Neuronal stem cell (in vitro differentiated cells): ENCODE measurements at regions not wholly inside any gene's neighbourhood (a gene's known extent, or its start where the extent isn't known, plus 50 kb on each side); places are given as distances from the start of the nearest gene placed in this dataset.
"Not testable (repeated sequence)": the region's sequence is repeated elsewhere in the genome, so short reads cannot be mapped to it uniquely, and the experiment has no call there.

Experiments
- DNase-seq: peaks from one replicate; pipeline ENCODE4 v3.0.0-alpha.2; 2013; ENCODE audit warnings: low spot score
- H2AFZ ChIP-seq: one replicate; pipeline ENCODE4 v1.6.1; 2013; ENCODE audit warnings: mild to moderate bottlenecking, low read length, inconsistent platforms
- H2AK5ac ChIP-seq: 2 replicates; pipeline ENCODE4 v1.6.1; 2013; ENCODE audit warnings: low read depth, mild to moderate bottlenecking, inconsistent platforms, low read length, moderate library complexity, mixed read lengths
- H2BK120ac ChIP-seq: 2 replicates; pipeline ENCODE4 v1.6.1; 2013; ENCODE audit warnings: low read depth, mild to moderate bottlenecking, inconsistent platforms, low read length, moderate library complexity, mixed read lengths
- H2BK12ac ChIP-seq: one replicate; pipeline ENCODE4 v1.6.1; 2013; ENCODE audit warnings: low read length, inconsistent platforms
- H2BK15ac ChIP-seq: 2 replicates; pipeline ENCODE4 v1.6.1; 2013; ENCODE audit warnings: mild to moderate bottlenecking, low read length, inconsistent platforms, mixed read lengths
- H2BK5ac ChIP-seq: one replicate; pipeline ENCODE4 v1.6.1; 2013; ENCODE audit warnings: inconsistent platforms, mild to moderate bottlenecking, low read length, moderate library complexity
- H3K14ac ChIP-seq: one replicate; pipeline ENCODE4 v1.6.1; 2013; ENCODE audit warnings: low read length, inconsistent platforms
- H3K18ac ChIP-seq: 2 replicates; pipeline ENCODE4 v1.6.1; 2013; ENCODE audit warnings: low read length, inconsistent platforms
- H3K23ac ChIP-seq: 2 replicates; pipeline ENCODE4 v1.6.1; 2013; ENCODE audit warnings: low read depth, mild to moderate bottlenecking, mixed read lengths, low read length, inconsistent platforms; ENCODE audit not compliant: poor library complexity
- H3K27ac ChIP-seq: replicated peaks from 3 replicates; pipeline ENCODE4 v1.5.1; 2013; ENCODE audit warnings: low read length, inconsistent platforms
- H3K27me3 ChIP-seq, 3 experiments: 2 replicates each; pipeline ENCODE4 v1.6.1; 2013; ENCODE audit warnings: low read length in 3 of 3, mild to moderate bottlenecking in 2 of 3, inconsistent platforms in 1 of 3, low read depth in 1 of 3, mixed read lengths in 1 of 3, moderate library complexity in 1 of 3; ENCODE audit not compliant: control insufficient read depth in 3 of 3, insufficient read depth in 3 of 3
- H3K36me3 ChIP-seq, 2 donors: replicated peaks in 1 of 2; 2 replicates each; pipeline ENCODE4 v1.6.1; 2013; ENCODE audit warnings: low read length in 2 of 2; ENCODE audit not compliant: control insufficient read depth in 2 of 2, insufficient read depth in 2 of 2
- H3K4ac ChIP-seq: 2 replicates; pipeline ENCODE4 v1.6.1; 2013; ENCODE audit warnings: inconsistent platforms, mild to moderate bottlenecking, low read length, moderate library complexity
- H3K4me1 ChIP-seq, 2 donors: 1 replicate in 1 of 2; 2 replicates in 1 of 2; pipeline ENCODE4 v1.6.1; 2013; ENCODE audit warnings: low read length in 2 of 2, low read depth in 1 of 2; ENCODE audit not compliant: control insufficient read depth in 2 of 2, insufficient read depth in 1 of 2
- H3K4me2 ChIP-seq: one replicate; pipeline ENCODE4 v1.6.1; 2013; ENCODE audit warnings: mild to moderate bottlenecking, low read length, inconsistent platforms; ENCODE audit not compliant: insufficient read depth, poor library complexity, severe bottlenecking
- H3K4me3 ChIP-seq, 2 donors: 2 replicates each; pipeline ENCODE4 v1.5.1; 2013; ENCODE audit warnings: low read length in 2 of 2, mild to moderate bottlenecking in 2 of 2, inconsistent platforms in 1 of 2, moderate library complexity in 1 of 2
- H3K79me1 ChIP-seq: one replicate; pipeline ENCODE4 v1.6.1; 2013; ENCODE audit warnings: low read depth, mild to moderate bottlenecking, inconsistent platforms, low read length, moderate library complexity
- H3K9ac ChIP-seq: one replicate; pipeline ENCODE4 v1.6.1; 2013; ENCODE audit warnings: mild to moderate bottlenecking, low read depth, low read length, inconsistent platforms; ENCODE audit not compliant: poor library complexity
- H3K9me3 ChIP-seq, 2 donors: replicated peaks in 1 of 2; 2 replicates each; pipeline versions ENCODE3 to v1.6.1; 2013; ENCODE audit warnings: low read length in 2 of 2, mild to moderate bottlenecking in 2 of 2, inconsistent platforms in 1 of 2, low read depth in 1 of 2, mixed read lengths in 1 of 2, moderate library complexity in 1 of 2; ENCODE audit not compliant: control insufficient read depth in 2 of 2, insufficient read depth in 1 of 2
- H4K8ac ChIP-seq: one replicate; pipeline ENCODE4 v1.6.1; 2013; ENCODE audit warnings: low read depth, mild to moderate bottlenecking, inconsistent platforms, low read length, moderate library complexity
- H4K91ac ChIP-seq: one replicate; pipeline ENCODE4 v1.6.1; 2013; ENCODE audit warnings: low read length, low read depth, mild to moderate bottlenecking, inconsistent platforms; ENCODE audit not compliant: poor library complexity
- WGBS, 2 donors: extraction: QIAGEN DNeasy Blood & Tissue Kit; methylation state at CpG; one replicate each; pipeline ENCODE4 v1.1.7; 2013; ENCODE audit warnings: missing lambda C conversion rate in 2 of 2, mixed read lengths in 1 of 2; ENCODE audit not compliant: insufficient read length in 2 of 2, insufficient replicate concordance in 1 of 2; ENCODE audit errors: extremely low coverage in 2 of 2; 5-methylcytosine and 5-hydroxymethylcytosine counted together

DNA sequence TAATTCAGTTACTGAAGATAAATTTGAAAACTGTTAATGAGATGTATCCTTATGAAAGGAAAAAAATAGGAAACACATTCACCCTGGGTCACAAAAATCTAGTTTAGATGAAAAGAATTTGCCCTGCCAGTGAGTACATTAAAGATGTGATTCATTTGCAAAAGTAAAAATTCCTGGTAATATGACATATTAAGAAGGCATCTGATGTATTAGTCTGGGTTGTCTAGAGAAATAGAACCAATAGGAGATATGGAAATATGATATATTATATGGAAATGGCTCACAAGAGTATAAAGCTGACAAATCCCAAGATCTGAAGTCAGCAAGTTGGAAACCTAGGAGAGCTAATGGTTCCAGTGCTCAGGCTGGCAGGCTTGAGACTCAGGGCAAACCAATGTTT, 153.8 kb downstream of the MRPL39 start:
- Histone ChIP-seq H3K9me3 (no peaks in the 10 kb centered on the region), H2AK5ac (no peak overlapping the region), H3K23ac (no peak overlapping the region), H3K14ac (no peak overlapping the region), H4K91ac (no peak overlapping the region), H3K9ac (no peak overlapping the region), H4K8ac (no peak overlapping the region), H3K27me3 (no peaks in the 10 kb centered on the region), H3K36me3 (no peaks in the 10 kb centered on the region), H3K4me3 (no peak overlapping the region), H3K27ac (no peak overlapping the region), H2BK15ac (no peak overlapping the region), H3K79me1 (no peaks in the 10 kb centered on the region), H2BK120ac (no peak overlapping the region), H3K18ac (no peak overlapping the region), H2BK12ac (no peak overlapping the region), H2BK5ac (no peak overlapping the region), H3K4me1 (no peaks in the 10 kb centered on the region), H3K4me2 (no peak overlapping the region), H2AFZ (no peak overlapping the region), H3K4ac (no peak overlapping the region)
- no peak for DNase-seq

GRCh38 chr21:25449950-25450349, 157.3 kb downstream of the MRPL39 start:
- Histone ChIP-seq H3K36me3 (no peaks in the 10 kb centered on the region), H2BK15ac (no peak overlapping the region), H3K9me3 (no peaks in the 10 kb centered on the region), H3K4me3 (no peak overlapping the region), H3K27me3 (no peaks in the 10 kb centered on the region), H3K9ac (no peak overlapping the region), H2AK5ac (no peak overlapping the region), H2AFZ (no peak overlapping the region), H3K18ac (no peak overlapping the region), H2BK5ac (no peak overlapping the region), H3K79me1 (no peaks in the 10 kb centered on the region), H3K23ac (no peak overlapping the region), H3K4me2 (no peak overlapping the region), H3K4me1 (no peaks in the 10 kb centered on the region), H4K91ac (no peak overlapping the region), H2BK120ac (no peak overlapping the region), H4K8ac (no peak overlapping the region), H2BK12ac (no peak overlapping the region), H3K27ac (no peak overlapping the region), H3K14ac (no peak overlapping the region), H3K4ac (no peak overlapping the region)
- WGBS, 2 donors, result no CpG with 5 or more reads among the region's 3 CpGs
- DNase-seq, result no peak

DNA sequence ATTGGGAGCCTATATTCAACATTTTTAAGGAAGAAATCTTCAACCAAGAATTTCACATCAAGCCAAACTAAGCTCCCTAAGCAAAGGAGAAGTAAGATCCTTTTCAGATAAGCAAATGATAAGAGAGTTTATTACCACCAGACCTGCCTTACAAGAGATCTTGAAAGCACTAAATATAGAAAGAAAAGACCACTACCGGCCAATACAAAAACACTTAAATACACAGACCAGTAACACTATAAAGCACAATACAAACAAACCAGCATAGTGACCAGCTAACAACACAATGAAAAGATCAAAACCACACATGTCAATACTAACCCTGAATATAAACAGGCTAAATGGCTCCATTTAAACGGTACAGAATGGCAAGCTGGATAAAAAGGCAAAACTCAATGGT, 165.4 kb downstream of the MRPL39 start:
- Histone ChIP-seq H3K27me3 (no peaks in the 10 kb centered on the region), H3K18ac (no peak overlapping the region), H3K9ac (no peak overlapping the region), H2BK5ac (no peak overlapping the region), H4K91ac (no peak overlapping the region), H2AFZ (no peak overlapping the region), H3K4me1 (no peaks in the 10 kb centered on the region), H2BK12ac (no peak overlapping the region), H4K8ac (no peak overlapping the region), H3K23ac (no peak overlapping the region), H3K27ac (no peak overlapping the region), H3K4me3 (no peak overlapping the region), H3K36me3 (no peaks in the 10 kb centered on the region), H3K9me3 (no peaks in the 10 kb centered on the region), H3K4ac (no peak overlapping the region), H2BK15ac (no peak overlapping the region), H3K4me2 (no peak overlapping the region), H2BK120ac (no peak overlapping the region), H3K14ac (no peak overlapping the region), H2AK5ac (no peak overlapping the region), H3K79me1 (no peaks in the 10 kb centered on the region)
- WGBS, 2 donors, result no CpG with 5 or more reads among the region's 2 CpGs
- no peak for DNase-seq

DNA sequence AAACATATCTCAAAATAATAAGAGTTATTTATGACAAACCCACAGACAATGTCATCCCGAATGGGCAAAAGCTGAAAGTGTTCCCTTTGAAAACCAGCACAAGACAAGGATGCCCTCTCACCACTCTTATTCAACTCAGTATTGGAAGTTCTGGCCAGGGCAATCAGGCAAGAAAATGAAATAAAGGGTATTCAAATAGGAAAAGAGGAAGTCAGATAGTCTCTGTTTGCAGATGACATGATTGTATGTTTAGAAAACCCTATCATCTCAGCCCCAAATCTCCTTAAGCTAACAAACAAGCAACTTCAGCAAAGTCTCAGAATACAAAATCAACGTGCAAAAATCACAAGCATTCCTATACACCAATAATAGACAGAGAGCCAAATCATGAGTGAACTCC, 169.8 kb downstream of the MRPL39 start:
- not testable (repeated sequence) for H2BK15ac ChIP-seq, H4K8ac ChIP-seq, H2AFZ ChIP-seq, H3K4me1 ChIP-seq, H3K4me3 ChIP-seq, DNase-seq, H3K27ac ChIP-seq, H3K27me3 ChIP-seq, H2BK120ac ChIP-seq, H3K79me1 ChIP-seq, H3K18ac ChIP-seq, H4K91ac ChIP-seq, H2BK12ac ChIP-seq, H3K23ac ChIP-seq, H2BK5ac ChIP-seq, H3K36me3 ChIP-seq, H3K9ac ChIP-seq, H3K14ac ChIP-seq, H3K9me3 ChIP-seq, H3K4ac ChIP-seq, H3K4me2 ChIP-seq, H2AK5ac ChIP-seq
- no CpG with 5 or more reads among the region's 2 CpGs for WGBS, 2 donors
